ENCODE measurements at regions not wholly inside any gene's neighbourhood (a gene's known extent, or its start where the extent isn't known, plus 50 kb on each side); places are given as distances from the start of the nearest gene placed in this dataset.

GRCh38 chr22:44555597-44555996 is 57.6 kb upstream of the RTL6 start:
- no peak for DNase-seq (ENCODE audit: low spot score)

- DNase-seq (ENCODE audit: low spot score): no peak
Measured at GRCh38 chr22:44555046-44555445, 57.0 kb upstream of the RTL6 start.

- DNase-seq (ENCODE audit: low spot score): no peak
Measured at GRCh38 chr22:44554411-44554810, 56.4 kb upstream of the RTL6 start.

GRCh38 chr22:44550711-44551491 is 52.9 kb upstream of the RTL6 start:
- no peak for DNase-seq (ENCODE audit: low spot score)

- DNase-seq (ENCODE audit: low spot score): no peak
Measured at GRCh38 chr22:44549701-44550100, 51.7 kb upstream of the RTL6 start.

- no peak for DNase-seq (ENCODE audit: low spot score)
Measured at GRCh38 chr22:44548981-44549380, 50.9 kb upstream of the RTL6 start.
